ENCODE measurements at regions not wholly inside any gene's neighbourhood (a gene's known extent, or its start where the extent isn't known, plus 50 kb on each side); places are given as distances from the start of the nearest gene placed in this dataset.

DNA sequence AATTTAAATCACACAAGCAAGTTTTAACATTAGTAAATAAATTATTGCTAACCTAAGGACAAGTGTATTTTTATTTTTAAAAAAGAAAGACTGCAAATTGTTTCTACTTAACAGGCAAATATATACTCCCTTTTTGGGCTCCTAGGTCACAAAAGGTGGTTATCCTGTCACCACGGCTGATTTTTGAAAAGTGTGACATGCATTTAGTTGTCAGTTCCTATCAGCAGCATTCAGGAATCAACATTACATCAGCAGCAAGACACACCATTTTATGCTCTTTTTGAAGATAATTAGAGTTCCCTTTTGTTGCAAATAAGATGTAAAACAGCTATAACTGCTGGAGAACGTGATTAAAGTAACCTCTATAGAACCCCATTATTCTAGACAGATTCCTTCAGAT is 357.5 kb upstream of the TMCO5A start:
- no peaks in the 10 kb centered on the region for H3K36me3 Mint-ChIP-seq (ENCODE audit: low read depth)
- H3K27me3 Mint-ChIP-seq (ENCODE audit: insufficient read depth, low read depth, poor library complexity), result no peaks in the 10 kb centered on the region
- H3K9me2 ChIP-seq (ENCODE audit: insufficient read depth), result no peaks in the 10 kb centered on the region
- no peak overlapping the region for H2AFZ ChIP-seq
- peaks cover 8% of the 10 kb centered on the region; the same call in 2 of the 3 replicates for H3K4me1 Mint-ChIP-seq
- DNase-seq (ENCODE audit: low spot score) (no peak), ATAC-seq (no peak)
- TF ChIP-seq POLR2AphosphoS5 (IDR thresholded peaks at IDR 0.05; ENCODE audit: low read depth) (no peak), STAT1 (IDR thresholded peaks at IDR 0.05; ENCODE audit: unreplicated experiment) (no peak)
- H3K27me3 ChIP-seq (ENCODE audit: insufficient read depth), result no peaks in the 10 kb centered on the region
- no peaks in the 10 kb centered on the region for H3K79me2 ChIP-seq (replicated peaks; ENCODE audit: insufficient read depth)
- no peaks in the 10 kb centered on the region for H3K36me3 ChIP-seq (ENCODE audit: insufficient read depth)
- no peak overlapping the region for H3K27ac Mint-ChIP-seq
- no peak overlapping the region for H3K4me3 Mint-ChIP-seq
- H3F3A ChIP-seq (replicated peaks; ENCODE audit: low read depth), result no peaks in the 10 kb centered on the region
- H4K20me1 ChIP-seq (replicated peaks; ENCODE audit: insufficient read depth), result no peaks in the 10 kb centered on the region
- no peak overlapping the region for H3K4me3 ChIP-seq
- no peak overlapping the region for H3K4me2 ChIP-seq
- H3K9me3 Mint-ChIP-seq, result peaks cover 9% of the 10 kb centered on the region
- no peak overlapping the region for H3K27ac ChIP-seq (ENCODE audit: low read depth)
- no peaks in the 10 kb centered on the region for H3K4me1 ChIP-seq (ENCODE audit: insufficient read depth)

DNA sequence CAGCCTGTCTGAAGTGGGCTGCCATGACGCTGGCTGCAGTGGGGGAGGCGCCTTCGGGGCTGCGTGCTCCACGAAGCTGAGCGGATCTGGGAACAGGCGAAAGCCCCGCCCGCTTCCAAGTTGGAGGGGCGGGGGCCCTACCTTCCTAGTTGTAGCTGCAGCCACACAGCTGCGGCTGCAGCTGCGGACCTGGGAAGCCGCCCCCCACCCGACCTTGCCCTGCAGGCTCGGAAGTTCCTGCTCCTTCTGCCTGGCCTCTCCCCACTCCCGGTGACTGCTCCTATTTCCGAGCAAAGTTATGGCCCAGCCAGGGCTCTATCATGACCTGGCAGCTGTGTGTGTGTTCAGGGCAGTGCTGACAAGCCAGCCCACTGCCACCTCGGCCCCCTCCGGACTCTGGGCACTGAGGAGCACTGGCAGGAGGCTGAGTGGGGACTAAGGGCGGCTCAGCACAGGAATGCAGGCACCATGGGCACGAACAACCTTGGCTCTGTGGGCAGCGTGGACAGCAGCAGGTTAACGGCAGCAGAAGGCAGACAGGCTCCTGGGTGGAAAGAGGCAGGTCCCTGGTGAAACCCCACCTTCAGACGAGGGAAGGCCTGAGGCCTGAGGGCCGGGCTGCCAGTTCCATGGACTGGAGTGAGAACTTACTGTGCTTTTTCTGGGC is 352.4 kb upstream of the TMCO5A start:
- H4K20me1 ChIP-seq (replicated peaks; ENCODE audit: insufficient read depth), result no peaks in the 10 kb centered on the region
- no peak overlapping the region for H2AFZ ChIP-seq
- no peak overlapping the region for H3K4me2 ChIP-seq
- H3K9me2 ChIP-seq (ENCODE audit: insufficient read depth), result no peaks in the 10 kb centered on the region
- H3K4me1 ChIP-seq (ENCODE audit: insufficient read depth), result no peaks in the 10 kb centered on the region
- H3K4me3 ChIP-seq, result no peak overlapping the region
- no peaks in the 10 kb centered on the region for H3K36me3 ChIP-seq (ENCODE audit: insufficient read depth)
- Mint-ChIP-seq H3K36me3 (ENCODE audit: low read depth) (peaks cover 12% of the 10 kb centered on the region), H3K4me3 (no peak overlapping the region), H3K27me3 (ENCODE audit: insufficient read depth, low read depth, poor library complexity) (peaks cover 4% of the 10 kb centered on the region), H3K27ac (no peak overlapping the region), H3K9me3 (peaks cover 31% of the 10 kb centered on the region), H3K4me1 (peaks cover 8% of the 10 kb centered on the region; the same call in 2 of the 3 replicates)
- ATAC-seq, result no peak
- no peak overlapping the region for H3K27ac ChIP-seq (ENCODE audit: low read depth)
- H3F3A ChIP-seq (replicated peaks; ENCODE audit: low read depth), result no peaks in the 10 kb centered on the region
- DNase-seq (ENCODE audit: low spot score), result no peak
- H3K79me2 ChIP-seq (replicated peaks; ENCODE audit: insufficient read depth), result no peaks in the 10 kb centered on the region
- H3K27me3 ChIP-seq (ENCODE audit: insufficient read depth), result no peaks in the 10 kb centered on the region
- TF ChIP-seq, protein P1, sequence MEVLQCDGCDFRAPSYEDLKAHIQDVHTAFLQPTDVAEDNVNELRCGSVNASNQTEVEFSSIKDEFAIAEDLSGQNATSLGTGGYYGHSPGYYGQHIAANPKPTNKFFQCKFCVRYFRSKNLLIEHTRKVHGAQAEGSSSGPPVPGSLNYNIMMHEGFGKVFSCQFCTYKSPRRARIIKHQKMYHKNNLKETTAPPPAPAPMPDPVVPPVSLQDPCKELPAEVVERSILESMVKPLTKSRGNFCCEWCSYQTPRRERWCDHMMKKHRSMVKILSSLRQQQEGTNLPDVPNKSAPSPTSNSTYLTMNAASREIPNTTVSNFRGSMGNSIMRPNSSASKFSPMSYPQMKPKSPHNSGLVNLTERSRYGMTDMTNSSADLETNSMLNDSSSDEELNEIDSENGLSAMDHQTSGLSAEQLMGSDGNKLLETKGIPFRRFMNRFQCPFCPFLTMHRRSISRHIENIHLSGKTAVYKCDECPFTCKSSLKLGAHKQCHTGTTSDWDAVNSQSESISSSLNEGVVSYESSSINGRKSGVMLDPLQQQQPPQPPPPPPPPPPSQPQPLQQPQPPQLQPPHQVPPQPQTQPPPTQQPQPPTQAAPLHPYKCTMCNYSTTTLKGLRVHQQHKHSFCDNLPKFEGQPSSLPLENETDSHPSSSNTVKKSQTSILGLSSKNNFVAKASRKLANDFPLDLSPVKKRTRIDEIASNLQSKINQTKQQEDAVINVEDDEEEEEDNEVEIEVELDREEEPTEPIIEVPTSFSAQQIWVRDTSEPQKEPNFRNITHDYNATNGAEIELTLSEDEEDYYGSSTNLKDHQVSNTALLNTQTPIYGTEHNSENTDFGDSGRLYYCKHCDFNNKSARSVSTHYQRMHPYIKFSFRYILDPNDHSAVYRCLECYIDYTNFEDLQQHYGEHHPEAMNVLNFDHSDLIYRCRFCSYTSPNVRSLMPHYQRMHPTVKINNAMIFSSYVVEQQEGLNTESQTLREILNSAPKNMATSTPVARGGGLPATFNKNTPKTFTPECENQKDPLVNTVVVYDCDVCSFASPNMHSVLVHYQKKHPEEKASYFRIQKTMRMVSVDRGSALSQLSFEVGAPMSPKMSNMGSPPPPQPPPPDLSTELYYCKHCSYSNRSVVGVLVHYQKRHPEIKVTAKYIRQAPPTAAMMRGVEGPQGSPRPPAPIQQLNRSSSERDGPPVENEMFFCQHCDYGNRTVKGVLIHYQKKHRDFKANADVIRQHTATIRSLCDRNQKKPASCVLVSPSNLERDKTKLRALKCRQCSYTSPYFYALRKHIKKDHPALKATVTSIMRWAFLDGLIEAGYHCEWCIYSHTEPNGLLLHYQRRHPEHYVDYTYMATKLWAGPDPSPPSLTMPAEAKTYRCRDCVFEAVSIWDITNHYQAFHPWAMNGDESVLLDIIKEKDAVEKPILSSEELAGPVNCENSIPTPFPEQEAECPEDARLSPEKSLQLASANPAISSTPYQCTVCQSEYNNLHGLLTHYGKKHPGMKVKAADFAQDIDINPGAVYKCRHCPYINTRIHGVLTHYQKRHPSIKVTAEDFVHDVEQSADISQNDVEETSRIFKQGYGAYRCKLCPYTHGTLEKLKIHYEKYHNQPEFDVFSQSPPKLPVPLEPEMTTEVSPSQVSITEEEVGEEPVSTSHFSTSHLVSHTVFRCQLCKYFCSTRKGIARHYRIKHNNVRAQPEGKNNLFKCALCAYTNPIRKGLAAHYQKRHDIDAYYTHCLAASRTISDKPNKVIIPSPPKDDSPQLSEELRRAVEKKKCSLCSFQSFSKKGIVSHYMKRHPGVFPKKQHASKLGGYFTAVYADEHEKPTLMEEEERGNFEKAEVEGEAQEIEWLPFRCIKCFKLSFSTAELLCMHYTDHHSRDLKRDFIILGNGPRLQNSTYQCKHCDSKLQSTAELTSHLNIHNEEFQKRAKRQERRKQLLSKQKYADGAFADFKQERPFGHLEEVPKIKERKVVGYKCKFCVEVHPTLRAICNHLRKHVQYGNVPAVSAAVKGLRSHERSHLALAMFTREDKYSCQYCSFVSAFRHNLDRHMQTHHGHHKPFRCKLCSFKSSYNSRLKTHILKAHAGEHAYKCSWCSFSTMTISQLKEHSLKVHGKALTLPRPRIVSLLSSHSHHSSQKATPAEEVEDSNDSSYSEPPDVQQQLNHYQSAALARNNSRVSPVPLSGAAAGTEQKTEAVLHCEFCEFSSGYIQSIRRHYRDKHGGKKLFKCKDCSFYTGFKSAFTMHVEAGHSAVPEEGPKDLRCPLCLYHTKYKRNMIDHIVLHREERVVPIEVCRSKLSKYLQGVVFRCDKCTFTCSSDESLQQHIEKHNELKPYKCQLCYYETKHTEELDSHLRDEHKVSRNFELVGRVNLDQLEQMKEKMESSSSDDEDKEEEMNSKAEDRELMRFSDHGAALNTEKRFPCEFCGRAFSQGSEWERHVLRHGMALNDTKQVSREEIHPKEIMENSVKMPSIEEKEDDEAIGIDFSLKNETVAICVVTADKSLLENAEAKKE (CRISPR knock-in tag; IDR thresholded peaks at IDR 0.05), result no peak
- TF ChIP-seq, protein P2, sequence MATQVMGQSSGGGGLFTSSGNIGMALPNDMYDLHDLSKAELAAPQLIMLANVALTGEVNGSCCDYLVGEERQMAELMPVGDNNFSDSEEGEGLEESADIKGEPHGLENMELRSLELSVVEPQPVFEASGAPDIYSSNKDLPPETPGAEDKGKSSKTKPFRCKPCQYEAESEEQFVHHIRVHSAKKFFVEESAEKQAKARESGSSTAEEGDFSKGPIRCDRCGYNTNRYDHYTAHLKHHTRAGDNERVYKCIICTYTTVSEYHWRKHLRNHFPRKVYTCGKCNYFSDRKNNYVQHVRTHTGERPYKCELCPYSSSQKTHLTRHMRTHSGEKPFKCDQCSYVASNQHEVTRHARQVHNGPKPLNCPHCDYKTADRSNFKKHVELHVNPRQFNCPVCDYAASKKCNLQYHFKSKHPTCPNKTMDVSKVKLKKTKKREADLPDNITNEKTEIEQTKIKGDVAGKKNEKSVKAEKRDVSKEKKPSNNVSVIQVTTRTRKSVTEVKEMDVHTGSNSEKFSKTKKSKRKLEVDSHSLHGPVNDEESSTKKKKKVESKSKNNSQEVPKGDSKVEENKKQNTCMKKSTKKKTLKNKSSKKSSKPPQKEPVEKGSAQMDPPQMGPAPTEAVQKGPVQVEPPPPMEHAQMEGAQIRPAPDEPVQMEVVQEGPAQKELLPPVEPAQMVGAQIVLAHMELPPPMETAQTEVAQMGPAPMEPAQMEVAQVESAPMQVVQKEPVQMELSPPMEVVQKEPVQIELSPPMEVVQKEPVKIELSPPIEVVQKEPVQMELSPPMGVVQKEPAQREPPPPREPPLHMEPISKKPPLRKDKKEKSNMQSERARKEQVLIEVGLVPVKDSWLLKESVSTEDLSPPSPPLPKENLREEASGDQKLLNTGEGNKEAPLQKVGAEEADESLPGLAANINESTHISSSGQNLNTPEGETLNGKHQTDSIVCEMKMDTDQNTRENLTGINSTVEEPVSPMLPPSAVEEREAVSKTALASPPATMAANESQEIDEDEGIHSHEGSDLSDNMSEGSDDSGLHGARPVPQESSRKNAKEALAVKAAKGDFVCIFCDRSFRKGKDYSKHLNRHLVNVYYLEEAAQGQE (IDR thresholded peaks at IDR 0.05; ENCODE audit: unreplicated experiment), result no peak
- TF ChIP-seq STAT1 (IDR thresholded peaks at IDR 0.05; ENCODE audit: unreplicated experiment) (no peak), EZH2 (IDR thresholded peaks at IDR 0.05; ENCODE audit: low read depth, unreplicated experiment) (no peak), POLR2AphosphoS5 (IDR thresholded peaks at IDR 0.05; ENCODE audit: low read depth) (no peak), ZNF331 (CRISPR knock-in tag; IDR thresholded peaks at IDR 0.05; ENCODE audit: low read depth) (no peak), ZNF114 (CRISPR knock-in tag; IDR thresholded peaks at IDR 0.05) (no peak), JUNB (IDR thresholded peaks at IDR 0.05; ENCODE audit: unreplicated experiment) (no peak)
- TF ChIP-seq, protein P3, sequence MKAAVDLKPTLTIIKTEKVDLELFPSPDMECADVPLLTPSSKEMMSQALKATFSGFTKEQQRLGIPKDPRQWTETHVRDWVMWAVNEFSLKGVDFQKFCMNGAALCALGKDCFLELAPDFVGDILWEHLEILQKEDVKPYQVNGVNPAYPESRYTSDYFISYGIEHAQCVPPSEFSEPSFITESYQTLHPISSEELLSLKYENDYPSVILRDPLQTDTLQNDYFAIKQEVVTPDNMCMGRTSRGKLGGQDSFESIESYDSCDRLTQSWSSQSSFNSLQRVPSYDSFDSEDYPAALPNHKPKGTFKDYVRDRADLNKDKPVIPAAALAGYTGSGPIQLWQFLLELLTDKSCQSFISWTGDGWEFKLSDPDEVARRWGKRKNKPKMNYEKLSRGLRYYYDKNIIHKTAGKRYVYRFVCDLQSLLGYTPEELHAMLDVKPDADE (IDR thresholded peaks at IDR 0.05), result no peak

All from GM23338 (cell line).